ENCODE measurements at regions not wholly inside any gene's neighbourhood (a gene's known extent, or its start where the extent isn't known, plus 50 kb on each side); places are given as distances from the start of the nearest gene placed in this dataset.

- H3K79me2 ChIP-seq (ENCODE audit: insufficient read depth, low read depth, low read length), result no peaks in the 10 kb centered on the region
These were observed 57.8 kb downstream of the PRLHR start for GRCh38 chr10:118537623-118538022.

GRCh38 chr10:118534136-118534535, 61.3 kb downstream of the PRLHR start:
- intact Hi-C loops (cut with micrococcal nuclease; ENCODE audit: unreplicated experiment), result no loop called here
- Histone ChIP-seq H3K4me1 (ENCODE audit: insufficient read depth, low read length, poor library complexity, severe bottlenecking) (no peaks in the 10 kb centered on the region), H3K4me3 (ENCODE audit: low read depth, low read length, poor library complexity, severe bottlenecking) (no peak overlapping the region), H3K36me3 (ENCODE audit: insufficient read depth, low read length) (no peaks in the 10 kb centered on the region), H3K9me2 (ENCODE audit: insufficient read depth, low read length) (no peaks in the 10 kb centered on the region), H3K4me2 (ENCODE audit: low read length) (no peak overlapping the region), H3K27ac (ENCODE audit: low read depth, low read length, poor library complexity, severe bottlenecking) (no peak overlapping the region), H3K9me3 (ENCODE audit: low read length) (no peaks in the 10 kb centered on the region), H4K20me1 (ENCODE audit: insufficient read depth, low read length) (no peaks in the 10 kb centered on the region), H3K79me2 (ENCODE audit: insufficient read depth, low read depth, low read length) (no peaks in the 10 kb centered on the region), H2AFZ (ENCODE audit: low read length) (no peak overlapping the region)
- no TSS peak for BruUV-seq (replicated peaks)
- DNase-seq (ENCODE audit: low spot score), result no peak
- no peak for TF ChIP-seq EZH2phosphoT487 (IDR thresholded peaks at IDR 0.05; ENCODE audit: borderline replicate concordance, low read depth, low read length)
- TF ChIP-seq CTCF (conservative IDR thresholded peaks at IDR 0.05; ENCODE audit: low read length), result no peak
- ChIA-PET CTCF (ENCODE audit: unreplicated experiment) (no interaction called here), POLR2A (no interaction called here)

More at GRCh38 chr10:118537623-118538022, 57.8 kb downstream of the PRLHR start:
- no peak overlapping the region for H2AFZ ChIP-seq (ENCODE audit: low read length)
- no peaks in the 10 kb centered on the region for H3K4me1 ChIP-seq (ENCODE audit: insufficient read depth, low read length, poor library complexity, severe bottlenecking)
- H3K27ac ChIP-seq (ENCODE audit: low read depth, low read length, poor library complexity, severe bottlenecking), result no peak overlapping the region
- no TSS peak for BruUV-seq (replicated peaks)
- TF ChIP-seq CTCF (conservative IDR thresholded peaks at IDR 0.05; ENCODE audit: low read length) (no peak), EZH2phosphoT487 (IDR thresholded peaks at IDR 0.05; ENCODE audit: borderline replicate concordance, low read depth, low read length) (no peak)
- H4K20me1 ChIP-seq (ENCODE audit: insufficient read depth, low read length), result no peaks in the 10 kb centered on the region
- no peak overlapping the region for H3K4me3 ChIP-seq (ENCODE audit: low read depth, low read length, poor library complexity, severe bottlenecking)
- ChIA-PET POLR2A (no interaction called here), CTCF (ENCODE audit: unreplicated experiment) (no interaction called here)
- no peak overlapping the region for H3K4me2 ChIP-seq (ENCODE audit: low read length)
- H3K9me2 ChIP-seq (ENCODE audit: insufficient read depth, low read length), result no peaks in the 10 kb centered on the region
- intact Hi-C loops (cut with micrococcal nuclease; ENCODE audit: unreplicated experiment), result no loop called here
- H3K9me3 ChIP-seq (ENCODE audit: low read length), result no peaks in the 10 kb centered on the region
- no peak for DNase-seq (ENCODE audit: low spot score)
- H3K36me3 ChIP-seq (ENCODE audit: insufficient read depth, low read length), result no peaks in the 10 kb centered on the region

GRCh38 chr10:118531105-118531852, 64.2 kb downstream of the PRLHR start:
- POLR2A ChIA-PET, result interaction anchor here (1.0 kb wide), 1 partner anchor 11 kb away, joined by 4 read pairs; no protein-coding TSS in a partner anchor
- Histone ChIP-seq H3K4me3 (ENCODE audit: low read depth, low read length, poor library complexity, severe bottlenecking) (no peak overlapping the region), H3K27ac (ENCODE audit: low read depth, low read length, poor library complexity, severe bottlenecking) (no peak overlapping the region), H3K4me2 (ENCODE audit: low read length) (no peak overlapping the region), H3K4me1 (ENCODE audit: insufficient read depth, low read length, poor library complexity, severe bottlenecking) (no peaks in the 10 kb centered on the region), H3K79me2 (ENCODE audit: insufficient read depth, low read depth, low read length) (no peaks in the 10 kb centered on the region), H2AFZ (ENCODE audit: low read length) (no peak overlapping the region), H4K20me1 (ENCODE audit: insufficient read depth, low read length) (no peaks in the 10 kb centered on the region), H3K36me3 (ENCODE audit: insufficient read depth, low read length) (no peaks in the 10 kb centered on the region), H3K9me3 (ENCODE audit: low read length) (no peaks in the 10 kb centered on the region), H3K9me2 (ENCODE audit: insufficient read depth, low read length) (no peaks in the 10 kb centered on the region)
- CTCF ChIA-PET (ENCODE audit: unreplicated experiment), result no interaction called here
- intact Hi-C loops (cut with micrococcal nuclease; ENCODE audit: unreplicated experiment), result no loop called here
- no peak for TF ChIP-seq EZH2phosphoT487 (IDR thresholded peaks at IDR 0.05; ENCODE audit: borderline replicate concordance, low read depth, low read length)
- TF ChIP-seq CTCF (conservative IDR thresholded peaks at IDR 0.05; ENCODE audit: low read length), result no peak
- no TSS peak for BruUV-seq (replicated peaks)
- no peak for DNase-seq (ENCODE audit: low spot score)

Data from OCI-LY7 (cell line).